PFSK-1 (cell line): ENCODE measurements at regions not wholly inside any gene's neighbourhood (a gene's known extent, or its start where the extent isn't known, plus 50 kb on each side); places are given as distances from the start of the nearest gene placed in this dataset.

Source experiments
- FOXP2 ChIP-seq: optimal IDR thresholded peaks from 2 replicates; pipeline ENCODE3; 2011; ENCODE audit warnings: borderline replicate concordance, control low read depth, inconsistent platforms; ENCODE audit not compliant: insufficient read depth; ENCODE audit errors: extremely low read length, extremely low read depth
- POLR2AphosphoS5 ChIP-seq: IDR thresholded peaks from 2 replicates; pipeline ENCODE4 v1.6.1; 2012; ENCODE audit warnings: low read depth, mild to moderate bottlenecking, control low read depth, low read length, moderate library complexity
- SIN3A ChIP-seq: IDR thresholded peaks from 2 replicates; pipeline ENCODE4 v1.6.1; 2012; ENCODE audit warnings: mild to moderate bottlenecking, low read length, moderate library complexity, borderline replicate concordance; ENCODE audit not compliant: insufficient read depth
- TF ChIP-seq, protein P1 (sequence below), 2 experiments: IDR thresholded peaks; 2 replicates each; pipeline versions ENCODE4 v1.6.1 to v1.8.0; 2011 to 2012; ENCODE audit warnings: low read depth in 2 of 2, low read length in 2 of 2, control low read depth in 1 of 2, inconsistent platforms in 1 of 2, mild to moderate bottlenecking in 1 of 2, moderate library complexity in 1 of 2; ENCODE audit not compliant: insufficient read depth in 1 of 2

DNA sequence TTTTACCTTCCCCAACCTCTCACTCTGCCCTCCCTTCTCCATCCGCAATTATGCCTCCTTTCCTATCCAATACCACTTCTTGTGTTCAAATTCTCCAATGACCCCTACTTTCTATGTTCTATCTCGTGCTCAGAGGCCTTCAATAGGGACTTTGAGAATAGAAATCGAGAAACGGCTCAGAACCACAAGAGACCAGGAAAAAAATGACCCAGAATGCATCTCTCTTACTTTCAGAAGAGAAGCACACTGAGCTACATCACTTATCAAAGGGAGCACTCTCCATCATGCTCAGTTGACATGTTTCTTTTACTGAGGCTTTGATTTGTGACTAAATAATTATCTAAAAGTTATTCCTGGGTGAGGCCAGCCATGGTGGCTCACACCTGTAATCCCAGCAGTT lies 162.4 kb upstream of the PRICKLE2 start:
- TF ChIP-seq FOXP2, result no peak
- no peak for TF ChIP-seq SIN3A
- TF ChIP-seq, protein P1, sequence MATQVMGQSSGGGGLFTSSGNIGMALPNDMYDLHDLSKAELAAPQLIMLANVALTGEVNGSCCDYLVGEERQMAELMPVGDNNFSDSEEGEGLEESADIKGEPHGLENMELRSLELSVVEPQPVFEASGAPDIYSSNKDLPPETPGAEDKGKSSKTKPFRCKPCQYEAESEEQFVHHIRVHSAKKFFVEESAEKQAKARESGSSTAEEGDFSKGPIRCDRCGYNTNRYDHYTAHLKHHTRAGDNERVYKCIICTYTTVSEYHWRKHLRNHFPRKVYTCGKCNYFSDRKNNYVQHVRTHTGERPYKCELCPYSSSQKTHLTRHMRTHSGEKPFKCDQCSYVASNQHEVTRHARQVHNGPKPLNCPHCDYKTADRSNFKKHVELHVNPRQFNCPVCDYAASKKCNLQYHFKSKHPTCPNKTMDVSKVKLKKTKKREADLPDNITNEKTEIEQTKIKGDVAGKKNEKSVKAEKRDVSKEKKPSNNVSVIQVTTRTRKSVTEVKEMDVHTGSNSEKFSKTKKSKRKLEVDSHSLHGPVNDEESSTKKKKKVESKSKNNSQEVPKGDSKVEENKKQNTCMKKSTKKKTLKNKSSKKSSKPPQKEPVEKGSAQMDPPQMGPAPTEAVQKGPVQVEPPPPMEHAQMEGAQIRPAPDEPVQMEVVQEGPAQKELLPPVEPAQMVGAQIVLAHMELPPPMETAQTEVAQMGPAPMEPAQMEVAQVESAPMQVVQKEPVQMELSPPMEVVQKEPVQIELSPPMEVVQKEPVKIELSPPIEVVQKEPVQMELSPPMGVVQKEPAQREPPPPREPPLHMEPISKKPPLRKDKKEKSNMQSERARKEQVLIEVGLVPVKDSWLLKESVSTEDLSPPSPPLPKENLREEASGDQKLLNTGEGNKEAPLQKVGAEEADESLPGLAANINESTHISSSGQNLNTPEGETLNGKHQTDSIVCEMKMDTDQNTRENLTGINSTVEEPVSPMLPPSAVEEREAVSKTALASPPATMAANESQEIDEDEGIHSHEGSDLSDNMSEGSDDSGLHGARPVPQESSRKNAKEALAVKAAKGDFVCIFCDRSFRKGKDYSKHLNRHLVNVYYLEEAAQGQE (IDR thresholded peaks at IDR 0.05; ENCODE audit: insufficient read depth in 1 of 2, low read depth in 2 of 2, low read length in 2 of 2), result no peak
- no peak for TF ChIP-seq POLR2AphosphoS5
